D721Med (cell line): ENCODE measurements at regions not wholly inside any gene's neighbourhood (a gene's known extent, or its start where the extent isn't known, plus 50 kb on each side); places are given as distances from the start of the nearest gene placed in this dataset.
A peak's percentile ranks its signal among the peaks of the same experiment; 100 is the strongest.
"Not testable (repeated sequence)": the region's sequence is repeated elsewhere in the genome, so short reads cannot be mapped to it uniquely, and the experiment has no call there.

Experiments
- DNase-seq: peaks from one replicate; pipeline ENCODE4 v3.0.0; 2011; ENCODE audit warnings: low spot score; ENCODE audit not compliant: insufficient read length
- FAIRE-seq: peaks from 2 replicates; lab custom pipeline; 2011; peaks lifted over from hg19 to GRCh38; lab: Jason Lieb, UNC
- CTCF ChIP-seq: IDR thresholded peaks from 2 replicates; pipeline ENCODE4 v1.5.1; 2012; ENCODE audit warnings: mild to moderate bottlenecking, control low read depth; ENCODE audit not compliant: insufficient read depth; ENCODE audit errors: missing control alignments

GRCh38 chr5:17976404-17976803 lies 342.1 kb downstream of the TAF11L14 start:
- DNase-seq (no peak), FAIRE-seq (no peak)
- no peak for TF ChIP-seq CTCF

GRCh38 chr5:17978954-17979353 lies 344.7 kb downstream of the TAF11L14 start:
- no peak for TF ChIP-seq CTCF
- FAIRE-seq: no peak
- DNase-seq: no peak

GRCh38 chr5:17982626-17983025 lies 348.4 kb downstream of the TAF11L14 start:
- not testable (repeated sequence) for DNase-seq, FAIRE-seq

GRCh38 chr5:17989036-17989435 lies 354.8 kb downstream of the TAF11L14 start:
- FAIRE-seq (no peak), DNase-seq (no peak)
- no peak for TF ChIP-seq CTCF

- DNase-seq (no peak), FAIRE-seq (peak; percentile 92)
- no peak for TF ChIP-seq CTCF
These were observed 355.6 kb downstream of the TAF11L14 start for GRCh38 chr5:17989567-17990563.

GRCh38 chr5:17991775-17992174 lies 357.5 kb downstream of the TAF11L14 start:
- FAIRE-seq: no peak
- DNase-seq: no peak
- TF ChIP-seq CTCF: no peak

- FAIRE-seq: no peak
- no peak for DNase-seq
- TF ChIP-seq CTCF: no peak
These were observed 358.0 kb downstream of the TAF11L14 start for GRCh38 chr5:17992291-17992690.
